ENCODE measurements at regions not wholly inside any gene's neighbourhood (a gene's known extent, or its start where the extent isn't known, plus 50 kb on each side); places are given as distances from the start of the nearest gene placed in this dataset.

GRCh38 chr6:71698702-71699101 is 187.6 kb upstream of the RIMS1 start:
- Histone ChIP-seq H3K4me1 (ENCODE audit: insufficient read depth, low read length) (no peaks in the 10 kb centered on the region), H3K27ac (ENCODE audit: low read length) (no peak overlapping the region), H3K9ac (ENCODE audit: low read depth, low read length) (no peak overlapping the region), H3K4me3 (ENCODE audit: low read length) (no peak overlapping the region), H3K27me3 (ENCODE audit: insufficient read depth, low read length) (no peaks in the 10 kb centered on the region), H3K36me3 (ENCODE audit: insufficient read depth, low read depth, low read length) (no peaks in the 10 kb centered on the region), H3K9me3 (ENCODE audit: insufficient read depth, low read depth, low read length) (no peaks in the 10 kb centered on the region)

- no peak overlapping the region for H3K9ac ChIP-seq (ENCODE audit: low read depth, low read length)
- no peaks in the 10 kb centered on the region for H3K9me3 ChIP-seq (ENCODE audit: insufficient read depth, low read depth, low read length)
Measured at GRCh38 chr6:71706523-71706922, 179.8 kb upstream of the RIMS1 start.

GRCh38 chr6:71707059-71707458 is 179.3 kb upstream of the RIMS1 start:
- no peak overlapping the region for H3K27ac ChIP-seq (ENCODE audit: low read length)
- peaks cover 7% of the 10 kb centered on the region; the same call in 1 of the 2 replicates for H3K4me1 ChIP-seq (ENCODE audit: insufficient read depth, low read length)
- no peaks in the 10 kb centered on the region for H3K36me3 ChIP-seq (ENCODE audit: insufficient read depth, low read depth, low read length)
- no peaks in the 10 kb centered on the region for H3K9me3 ChIP-seq (ENCODE audit: insufficient read depth, low read depth, low read length)
- no peak overlapping the region for H3K9ac ChIP-seq (ENCODE audit: low read depth, low read length)
- no peaks in the 10 kb centered on the region for H3K27me3 ChIP-seq (ENCODE audit: insufficient read depth, low read length)
- no peak overlapping the region for H3K4me3 ChIP-seq (ENCODE audit: low read length)

More at GRCh38 chr6:71706523-71706922, 179.8 kb upstream of the RIMS1 start:
- no peaks in the 10 kb centered on the region for H3K36me3 ChIP-seq (ENCODE audit: insufficient read depth, low read depth, low read length)
- peaks cover 7% of the 10 kb centered on the region; the same call in 1 of the 2 replicates for H3K4me1 ChIP-seq (ENCODE audit: insufficient read depth, low read length)
- H3K27ac ChIP-seq (ENCODE audit: low read length): no peak overlapping the region
- no peak overlapping the region for H3K4me3 ChIP-seq (ENCODE audit: low read length)
- no peaks in the 10 kb centered on the region for H3K27me3 ChIP-seq (ENCODE audit: insufficient read depth, low read length)

- Histone ChIP-seq H3K9me3 (ENCODE audit: insufficient read depth, low read depth, low read length) (no peaks in the 10 kb centered on the region), H3K4me3 (ENCODE audit: low read length) (no peak overlapping the region), H3K36me3 (ENCODE audit: insufficient read depth, low read depth, low read length) (no peaks in the 10 kb centered on the region), H3K9ac (ENCODE audit: low read depth, low read length) (no peak overlapping the region), H3K4me1 (ENCODE audit: insufficient read depth, low read length) (no peaks in the 10 kb centered on the region), H3K27ac (ENCODE audit: low read length) (no peak overlapping the region), H3K27me3 (ENCODE audit: insufficient read depth, low read length) (no peaks in the 10 kb centered on the region)
Measured at GRCh38 chr6:71720705-71721104, 165.6 kb upstream of the RIMS1 start.

GRCh38 chr6:71721642-71722041 is 164.7 kb upstream of the RIMS1 start:
- Histone ChIP-seq H3K27me3 (ENCODE audit: insufficient read depth, low read length) (no peaks in the 10 kb centered on the region), H3K36me3 (ENCODE audit: insufficient read depth, low read depth, low read length) (no peaks in the 10 kb centered on the region), H3K9me3 (ENCODE audit: insufficient read depth, low read depth, low read length) (no peaks in the 10 kb centered on the region), H3K4me3 (ENCODE audit: low read length) (no peak overlapping the region), H3K4me1 (ENCODE audit: insufficient read depth, low read length) (no peaks in the 10 kb centered on the region), H3K9ac (ENCODE audit: low read depth, low read length) (no peak overlapping the region), H3K27ac (ENCODE audit: low read length) (no peak overlapping the region)

- Histone ChIP-seq H3K4me3 (ENCODE audit: low read length) (no peak overlapping the region), H3K36me3 (ENCODE audit: insufficient read depth, low read depth, low read length) (no peaks in the 10 kb centered on the region), H3K4me1 (ENCODE audit: insufficient read depth, low read length) (no peaks in the 10 kb centered on the region), H3K27ac (ENCODE audit: low read length) (no peak overlapping the region), H3K27me3 (ENCODE audit: insufficient read depth, low read length) (no peaks in the 10 kb centered on the region), H3K9me3 (ENCODE audit: insufficient read depth, low read depth, low read length) (no peaks in the 10 kb centered on the region), H3K9ac (ENCODE audit: low read depth, low read length) (no peak overlapping the region)
Measured at GRCh38 chr6:71722736-71723135, 163.6 kb upstream of the RIMS1 start.

GRCh38 chr6:71724456-71725125 is 161.8 kb upstream of the RIMS1 start:
- H3K9me3 ChIP-seq (ENCODE audit: insufficient read depth, low read depth, low read length): no peaks in the 10 kb centered on the region

GRCh38 chr6:71725126-71725470 is 161.3 kb upstream of the RIMS1 start:
- H3K4me3 ChIP-seq (ENCODE audit: low read length): no peak overlapping the region
- no peaks in the 10 kb centered on the region for H3K4me1 ChIP-seq (ENCODE audit: insufficient read depth, low read length)
- H3K9me3 ChIP-seq (ENCODE audit: insufficient read depth, low read depth, low read length): no peaks in the 10 kb centered on the region
- no peak overlapping the region for H3K27ac ChIP-seq (ENCODE audit: low read length)
- no peaks in the 10 kb centered on the region for H3K36me3 ChIP-seq (ENCODE audit: insufficient read depth, low read depth, low read length)
- no peaks in the 10 kb centered on the region for H3K27me3 ChIP-seq (ENCODE audit: insufficient read depth, low read length)
- H3K9ac ChIP-seq (ENCODE audit: low read depth, low read length): no peak overlapping the region

More at GRCh38 chr6:71724456-71725125, 161.8 kb upstream of the RIMS1 start:
- Histone ChIP-seq H3K4me3 (ENCODE audit: low read length) (no peak overlapping the region), H3K27ac (ENCODE audit: low read length) (no peak overlapping the region), H3K27me3 (ENCODE audit: insufficient read depth, low read length) (no peaks in the 10 kb centered on the region), H3K4me1 (ENCODE audit: insufficient read depth, low read length) (no peaks in the 10 kb centered on the region), H3K36me3 (ENCODE audit: insufficient read depth, low read depth, low read length) (no peaks in the 10 kb centered on the region), H3K9ac (ENCODE audit: low read depth, low read length) (no peak overlapping the region)

GRCh38 chr6:71726121-71726520 is 160.2 kb upstream of the RIMS1 start:
- Histone ChIP-seq H3K4me3 (ENCODE audit: low read length) (no peak overlapping the region), H3K36me3 (ENCODE audit: insufficient read depth, low read depth, low read length) (no peaks in the 10 kb centered on the region), H3K9me3 (ENCODE audit: insufficient read depth, low read depth, low read length) (no peaks in the 10 kb centered on the region), H3K27me3 (ENCODE audit: insufficient read depth, low read length) (no peaks in the 10 kb centered on the region), H3K9ac (ENCODE audit: low read depth, low read length) (no peak overlapping the region), H3K4me1 (ENCODE audit: insufficient read depth, low read length) (no peaks in the 10 kb centered on the region), H3K27ac (ENCODE audit: low read length) (no peak overlapping the region)

GRCh38 chr6:71727632-71728294 is 158.6 kb upstream of the RIMS1 start:
- Histone ChIP-seq H3K27me3 (ENCODE audit: insufficient read depth, low read length) (no peaks in the 10 kb centered on the region), H3K9ac (ENCODE audit: low read depth, low read length) (no peak overlapping the region), H3K4me1 (ENCODE audit: insufficient read depth, low read length) (no peaks in the 10 kb centered on the region), H3K36me3 (ENCODE audit: insufficient read depth, low read depth, low read length) (no peaks in the 10 kb centered on the region), H3K9me3 (ENCODE audit: insufficient read depth, low read depth, low read length) (no peaks in the 10 kb centered on the region), H3K27ac (ENCODE audit: low read length) (no peak overlapping the region), H3K4me3 (ENCODE audit: low read length) (no peak overlapping the region)

GRCh38 chr6:71730284-71730683 is 156.1 kb upstream of the RIMS1 start:
- Histone ChIP-seq H3K36me3 (ENCODE audit: insufficient read depth, low read depth, low read length) (no peaks in the 10 kb centered on the region), H3K4me3 (ENCODE audit: low read length) (no peak overlapping the region)

More at GRCh38 chr6:71730284-71730683, 156.1 kb upstream of the RIMS1 start:
- Histone ChIP-seq H3K9me3 (ENCODE audit: insufficient read depth, low read depth, low read length) (no peaks in the 10 kb centered on the region), H3K4me1 (ENCODE audit: insufficient read depth, low read length) (no peaks in the 10 kb centered on the region), H3K9ac (ENCODE audit: low read depth, low read length) (no peak overlapping the region), H3K27me3 (ENCODE audit: insufficient read depth, low read length) (no peaks in the 10 kb centered on the region), H3K27ac (ENCODE audit: low read length) (no peak overlapping the region)
